ENCODE measurements at regions not wholly inside any gene's neighbourhood (a gene's known extent, or its start where the extent isn't known, plus 50 kb on each side); places are given as distances from the start of the nearest gene placed in this dataset.

DNA sequence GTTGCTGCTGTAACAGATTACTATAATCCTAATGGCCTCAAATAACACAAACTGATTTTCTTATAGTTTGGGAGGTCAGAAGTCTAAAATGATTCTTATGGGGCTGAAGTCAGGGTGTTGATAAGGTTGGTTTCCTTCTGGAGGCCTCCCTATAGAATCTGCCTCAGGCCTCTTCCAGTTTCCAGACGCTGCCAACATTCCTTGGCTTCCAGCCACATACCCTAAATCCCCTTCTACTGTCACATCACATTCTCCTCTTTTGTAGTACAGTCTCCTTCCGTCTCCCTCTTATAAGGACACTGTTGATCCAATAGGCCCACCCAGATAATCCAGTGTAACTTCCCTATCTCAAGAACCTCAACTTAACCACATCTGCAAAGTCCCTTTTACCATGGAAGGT is 145.3 kb upstream of the NCAM2 start:
- Histone ChIP-seq H3K27me3 (replicated peaks; ENCODE audit: insufficient read depth) (no peaks in the 10 kb centered on the region), H3K9me3 (no peaks in the 10 kb centered on the region), H3K4me1 (ENCODE audit: control insufficient read depth in 1 of 2, low read depth in 2 of 2) (no peaks in the 10 kb centered on the region), H3K36me3 (no peaks in the 10 kb centered on the region), H3K4me3 (no peak overlapping the region), H3K27ac (no peak overlapping the region)
- ATAC-seq (ENCODE audit: insufficient number of reproducible peaks, low FRiP score, low read depth) = no peak
- no peak for DNase-seq (ENCODE audit: low spot score)
- TF ChIP-seq CTCF (IDR thresholded peaks at IDR 0.05) = no peak

DNA sequence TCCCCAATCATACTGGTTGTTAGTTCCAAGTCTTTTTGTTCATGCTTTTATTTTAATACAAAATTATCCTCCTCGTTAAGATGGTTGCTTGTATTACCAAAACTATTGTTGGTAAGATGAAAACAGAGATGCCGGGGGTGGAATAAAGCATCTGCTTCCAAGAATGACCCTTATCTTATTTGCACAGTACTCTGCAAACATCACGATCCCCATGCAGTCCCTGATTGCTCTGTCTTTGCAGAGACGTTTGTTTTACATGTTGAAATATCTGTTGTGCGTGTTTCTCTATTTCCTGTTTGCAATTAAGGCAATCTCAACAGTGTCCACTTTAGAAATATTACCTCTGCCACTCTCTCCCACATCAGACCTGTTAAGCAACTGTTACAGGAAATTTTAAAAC is 141.3 kb upstream of the NCAM2 start:
- Histone ChIP-seq H3K36me3 (no peaks in the 10 kb centered on the region), H3K4me3 (no peak overlapping the region), H3K27ac (no peak overlapping the region), H3K9me3 (no peaks in the 10 kb centered on the region), H3K27me3 (replicated peaks; ENCODE audit: insufficient read depth) (no peaks in the 10 kb centered on the region), H3K4me1 (ENCODE audit: control insufficient read depth in 1 of 2, low read depth in 2 of 2) (no peaks in the 10 kb centered on the region)
- no peak for TF ChIP-seq CTCF (IDR thresholded peaks at IDR 0.05)
- DNase-seq (ENCODE audit: low spot score) (no peak), ATAC-seq (ENCODE audit: insufficient number of reproducible peaks, low FRiP score, low read depth) (no peak)

GRCh38 chr21:20874202-20874601 is 124.0 kb upstream of the NCAM2 start:
- no peaks in the 10 kb centered on the region for H3K9me3 ChIP-seq
- DNase-seq (ENCODE audit: low spot score) = no peak
- no peak overlapping the region for H3K4me3 ChIP-seq
- H3K4me1 ChIP-seq (ENCODE audit: control insufficient read depth in 1 of 2, low read depth in 2 of 2) = no peaks in the 10 kb centered on the region
- ATAC-seq (ENCODE audit: insufficient number of reproducible peaks, low FRiP score, low read depth) = no peak
- no peaks in the 10 kb centered on the region for H3K27me3 ChIP-seq (replicated peaks; ENCODE audit: insufficient read depth)
- no peak overlapping the region for H3K27ac ChIP-seq
- H3K36me3 ChIP-seq = no peaks in the 10 kb centered on the region
- no peak for TF ChIP-seq CTCF (IDR thresholded peaks at IDR 0.05)

- H3K27me3 ChIP-seq (replicated peaks; ENCODE audit: insufficient read depth) = no peaks in the 10 kb centered on the region
- TF ChIP-seq CTCF (IDR thresholded peaks at IDR 0.05) = no peak
- H3K27ac ChIP-seq = no peak overlapping the region
- no peak for DNase-seq (ENCODE audit: low spot score)
- ATAC-seq (ENCODE audit: insufficient number of reproducible peaks, low FRiP score, low read depth) = no peak
- no peaks in the 10 kb centered on the region for H3K36me3 ChIP-seq
- no peak overlapping the region for H3K4me3 ChIP-seq
- no peaks in the 10 kb centered on the region for H3K9me3 ChIP-seq
- H3K4me1 ChIP-seq (ENCODE audit: control insufficient read depth in 1 of 2, low read depth in 2 of 2) = no peaks in the 10 kb centered on the region
Observed at GRCh38 chr21:20875742-20876141, 122.5 kb upstream of the NCAM2 start.

DNA sequence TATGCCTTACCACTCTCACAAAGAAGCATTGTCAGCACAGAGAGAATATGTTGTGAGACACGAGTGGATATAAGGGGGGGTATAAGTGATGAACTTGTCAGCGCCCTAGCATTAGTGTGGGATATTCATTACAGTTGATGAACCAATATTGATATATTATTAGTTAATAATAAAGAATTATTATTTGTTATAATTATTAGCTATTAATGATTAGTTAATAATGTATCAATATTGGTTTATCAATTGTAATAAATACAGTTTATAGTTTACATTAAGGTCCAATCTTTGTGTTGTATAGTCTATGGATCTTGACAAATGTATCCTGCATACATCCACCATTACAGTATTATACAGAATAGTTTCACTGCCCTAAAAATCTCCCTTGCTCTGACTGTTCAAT is 120.2 kb upstream of the NCAM2 start:
- no peak for ATAC-seq (ENCODE audit: insufficient number of reproducible peaks, low FRiP score, low read depth)
- no peaks in the 10 kb centered on the region for H3K36me3 ChIP-seq

More for the DNA sequence above, 120.2 kb upstream of the NCAM2 start:
- no peaks in the 10 kb centered on the region for H3K4me1 ChIP-seq (ENCODE audit: control insufficient read depth in 1 of 2, low read depth in 2 of 2)
- TF ChIP-seq CTCF (IDR thresholded peaks at IDR 0.05) = no peak
- H3K4me3 ChIP-seq = no peak overlapping the region
- no peaks in the 10 kb centered on the region for H3K9me3 ChIP-seq
- DNase-seq (ENCODE audit: low spot score) = no peak
- no peak overlapping the region for H3K27ac ChIP-seq
- no peaks in the 10 kb centered on the region for H3K27me3 ChIP-seq (replicated peaks; ENCODE audit: insufficient read depth)
